ENCODE measurements at regions not wholly inside any gene's neighbourhood (a gene's known extent, or its start where the extent isn't known, plus 50 kb on each side); places are given as distances from the start of the nearest gene placed in this dataset.

GRCh38 chr21:19830446-19830845, 1167.8 kb upstream of the NCAM2 start:
- Mint-ChIP-seq H3K36me3 (ENCODE audit: insufficient read depth, unreplicated experiment) (no peaks in the 10 kb centered on the region), H3K4me3 (ENCODE audit: unreplicated experiment) (no peak overlapping the region), H3K9me3 (ENCODE audit: unreplicated experiment) (no peaks in the 10 kb centered on the region), H3K4me1 (ENCODE audit: insufficient read depth, unreplicated experiment) (peaks cover 26% of the 10 kb centered on the region), H3K27ac (ENCODE audit: low read depth, unreplicated experiment) (no peak overlapping the region), H3K27me3 (ENCODE audit: insufficient read depth, unreplicated experiment) (no peaks in the 10 kb centered on the region)
- ChIA-PET POLR2A (interaction anchor here (0.7 kb wide), 1 partner anchor 44 kb away, joined by 3 read pairs; no protein-coding TSS in a partner anchor), CTCF (no interaction called here)
- intact Hi-C loops (cut with micrococcal nuclease), result no loop called here
- DNase-seq (ENCODE audit: unreplicated experiment), result no peak
- no peak for TF ChIP-seq CTCF (IDR thresholded peaks at IDR 0.05; ENCODE audit: unreplicated experiment)
- BruUV-seq (replicated peaks), result no TSS peak

GRCh38 chr21:19832551-19832950, 1165.7 kb upstream of the NCAM2 start:
- Mint-ChIP-seq H3K4me1 (ENCODE audit: insufficient read depth, unreplicated experiment) (peaks cover 30% of the 10 kb centered on the region), H3K4me3 (ENCODE audit: unreplicated experiment) (no peak overlapping the region), H3K27ac (ENCODE audit: low read depth, unreplicated experiment) (no peak overlapping the region), H3K9me3 (ENCODE audit: unreplicated experiment) (no peaks in the 10 kb centered on the region), H3K27me3 (ENCODE audit: insufficient read depth, unreplicated experiment) (no peaks in the 10 kb centered on the region), H3K36me3 (ENCODE audit: insufficient read depth, unreplicated experiment) (no peaks in the 10 kb centered on the region)
- no peak for DNase-seq (ENCODE audit: unreplicated experiment)
- intact Hi-C loops (cut with micrococcal nuclease), result no loop called here
- ChIA-PET POLR2A (interaction anchor here (0.6 kb wide), 1 partner anchor 146 kb away, joined by 3 read pairs; no protein-coding TSS in a partner anchor), CTCF (interaction anchor here (0.6 to 1.1 kb wide), 2 partner anchors 44 to 1077 kb away, joined by 3 read pairs; no protein-coding TSS in a partner anchor)
- no peak for TF ChIP-seq CTCF (IDR thresholded peaks at IDR 0.05; ENCODE audit: unreplicated experiment)
- BruUV-seq (replicated peaks), result no TSS peak

- ChIA-PET POLR2A (no interaction called here), CTCF (interaction anchor here (0.6 to 1.1 kb wide), 2 partner anchors 45 to 1076 kb away, joined by 3 read pairs; no protein-coding TSS in a partner anchor)
- H3K27ac Mint-ChIP-seq (ENCODE audit: low read depth, unreplicated experiment), result no peak overlapping the region
- H3K4me1 Mint-ChIP-seq (ENCODE audit: insufficient read depth, unreplicated experiment), result peaks cover 24% of the 10 kb centered on the region
- H3K27me3 Mint-ChIP-seq (ENCODE audit: insufficient read depth, unreplicated experiment), result no peaks in the 10 kb centered on the region
- H3K9me3 Mint-ChIP-seq (ENCODE audit: unreplicated experiment), result no peaks in the 10 kb centered on the region
- no peak for DNase-seq (ENCODE audit: unreplicated experiment)
- no peaks in the 10 kb centered on the region for H3K36me3 Mint-ChIP-seq (ENCODE audit: insufficient read depth, unreplicated experiment)
- no TSS peak for BruUV-seq (replicated peaks)
- no peak for TF ChIP-seq CTCF (IDR thresholded peaks at IDR 0.05; ENCODE audit: unreplicated experiment)
- no peak overlapping the region for H3K4me3 Mint-ChIP-seq (ENCODE audit: unreplicated experiment)
- intact Hi-C loops (cut with micrococcal nuclease), result no loop called here
These were observed 1165.1 kb upstream of the NCAM2 start for GRCh38 chr21:19833082-19833481.

- H3K27ac Mint-ChIP-seq (ENCODE audit: low read depth, unreplicated experiment), result no peak overlapping the region
- intact Hi-C loops (cut with micrococcal nuclease), result no loop called here
- ChIA-PET CTCF (no interaction called here), POLR2A (no interaction called here)
- DNase-seq (ENCODE audit: unreplicated experiment), result no peak
- TF ChIP-seq CTCF (IDR thresholded peaks at IDR 0.05; ENCODE audit: unreplicated experiment), result no peak
- no peaks in the 10 kb centered on the region for H3K9me3 Mint-ChIP-seq (ENCODE audit: unreplicated experiment)
- no peaks in the 10 kb centered on the region for H3K36me3 Mint-ChIP-seq (ENCODE audit: insufficient read depth, unreplicated experiment)
- H3K4me1 Mint-ChIP-seq (ENCODE audit: insufficient read depth, unreplicated experiment), result peaks cover 6% of the 10 kb centered on the region
- BruUV-seq (replicated peaks), result no TSS peak
- no peaks in the 10 kb centered on the region for H3K27me3 Mint-ChIP-seq (ENCODE audit: insufficient read depth, unreplicated experiment)
- H3K4me3 Mint-ChIP-seq (ENCODE audit: unreplicated experiment), result no peak overlapping the region
These were observed 1155.6 kb upstream of the NCAM2 start for GRCh38 chr21:19842601-19843000.
